GM23338 (cell line): ENCODE measurements at regions not wholly inside any gene's neighbourhood (a gene's known extent, or its start where the extent isn't known, plus 50 kb on each side); places are given as distances from the start of the nearest gene placed in this dataset.

ENCODE experiments used
- ATAC-seq: fragments of 200-7000 bp; cut with Tn5 transposase; 3 replicates; pipeline ENCODE4 v1.9.1; 2020
- DNase-seq: peaks from one replicate; pipeline ENCODE4 v3.0.0-alpha.2; 2015; ENCODE audit warnings: low spot score
- H2AFZ ChIP-seq: fragments of 200-600 bp; sonication (generic); 2 replicates; pipeline ENCODE4 v1.8.0; 2016; ENCODE audit warnings: antibody characterized with exemption, mild to moderate bottlenecking, moderate library complexity
- H3F3A ChIP-seq: fragments of 200-600 bp; sonication (generic); replicated peaks from 2 replicates; pipeline ENCODE4 v1.8.0; 2017; ENCODE audit warnings: antibody characterized with exemption, mixed run types, low read depth
- H3K27ac ChIP-seq: fragments of 200-600 bp; sonication (generic); 2 replicates; pipeline ENCODE4 v1.6.1; 2016; ENCODE audit warnings: low read depth
- H3K27me3 ChIP-seq: fragments of 200-600 bp; sonication (generic); 2 replicates; pipeline ENCODE4 v1.8.0; 2016; ENCODE audit warnings: mild to moderate bottlenecking, mixed run types, moderate library complexity; ENCODE audit not compliant: insufficient read depth
- H3K36me3 ChIP-seq: fragments of 200-600 bp; sonication (generic); 2 replicates; pipeline ENCODE4 v1.8.0; 2016; ENCODE audit warnings: mild to moderate bottlenecking; ENCODE audit not compliant: insufficient read depth
- H3K4me1 ChIP-seq: fragments of 200-600 bp; sonication (generic); 2 replicates; pipeline ENCODE4 v1.8.0; 2016; ENCODE audit warnings: mild to moderate bottlenecking, moderate library complexity; ENCODE audit not compliant: insufficient read depth
- H3K4me2 ChIP-seq: fragments of 200-600 bp; sonication (generic); 2 replicates; pipeline ENCODE4 v1.7.1; 2017; ENCODE audit warnings: mixed run types
- H3K4me3 ChIP-seq: fragments of 200-600 bp; sonication (generic); 2 replicates; pipeline ENCODE4 v1.6.1; 2016; ENCODE audit warnings: mixed run types
- H3K79me2 ChIP-seq: fragments of 200-600 bp; sonication (generic); replicated peaks from 2 replicates; pipeline ENCODE4 v1.8.0; 2017; ENCODE audit warnings: mild to moderate bottlenecking; ENCODE audit not compliant: insufficient read depth
- H3K9me2 ChIP-seq: fragments of 200-600 bp; sonication (generic); 2 replicates; pipeline ENCODE4 v1.8.0; 2017; ENCODE audit not compliant: insufficient read depth
- H4K20me1 ChIP-seq: fragments of 200-600 bp; sonication (generic); replicated peaks from 2 replicates; pipeline ENCODE4 v1.8.0; 2017; ENCODE audit warnings: mild to moderate bottlenecking; ENCODE audit not compliant: insufficient read depth
- H3K27ac Mint-ChIP-seq: 2 replicates; pipeline ENCODE4 v1.8.0; 2020; ENCODE audit warnings: inconsistent platforms, mild to moderate bottlenecking, moderate library complexity, mixed read lengths
- H3K27me3 Mint-ChIP-seq: 3 replicates; pipeline ENCODE4 v1.8.0; 2022; ENCODE audit warnings: low read depth, mild to moderate bottlenecking, moderate library complexity, mixed read lengths, inconsistent platforms; ENCODE audit not compliant: insufficient read depth, poor library complexity
- H3K36me3 Mint-ChIP-seq: 3 replicates; pipeline ENCODE4 v1.8.0; 2021; ENCODE audit warnings: low read depth, mild to moderate bottlenecking, inconsistent platforms, moderate library complexity, mixed read lengths
- H3K4me1 Mint-ChIP-seq: 3 replicates; pipeline ENCODE4 v1.8.0; 2020; ENCODE audit warnings: mild to moderate bottlenecking, inconsistent platforms, mixed read lengths
- H3K4me3 Mint-ChIP-seq: 3 replicates; pipeline ENCODE4 v1.8.0; 2021; ENCODE audit warnings: moderate library complexity, mild to moderate bottlenecking, inconsistent platforms, mixed read lengths
- H3K9me3 Mint-ChIP-seq: 3 replicates; pipeline ENCODE4 v1.8.0; 2020; ENCODE audit warnings: moderate library complexity, mild to moderate bottlenecking, inconsistent platforms, mixed read lengths
- EZH2phosphoT487 ChIP-seq: fragments of 200-600 bp; sonication (generic); IDR thresholded peaks from one replicate; pipeline ENCODE4 v1.8.1; 2018; ENCODE audit warnings: antibody characterized with exemption; ENCODE audit not compliant: unreplicated experiment
- JUNB ChIP-seq: IDR thresholded peaks from one replicate; pipeline ENCODE4 v1.6.1; 2016; ENCODE audit warnings: antibody characterized with exemption; ENCODE audit not compliant: unreplicated experiment
- NANOG ChIP-seq: IDR thresholded peaks from 2 replicates; pipeline ENCODE4 v1.6.1; 2016; ENCODE audit warnings: antibody characterized with exemption, borderline replicate concordance
- POLR2AphosphoS5 ChIP-seq: IDR thresholded peaks from 2 replicates; pipeline ENCODE4 v1.6.1; 2016; ENCODE audit warnings: antibody characterized with exemption, low read depth
- REST ChIP-seq: IDR thresholded peaks from one replicate; pipeline ENCODE4 v1.6.1; 2018; ENCODE audit warnings: antibody characterized with exemption; ENCODE audit not compliant: unreplicated experiment
- ZNF331 ChIP-seq: fragments of 250-450 bp; sonication (Bioruptor Pico); IDR thresholded peaks from 2 replicates; pipeline ENCODE4 v1.5.0; 2020; ENCODE audit warnings: low read depth, mild to moderate bottlenecking, moderate library complexity
- ZNF462 ChIP-seq: fragments of 250-450 bp; sonication (Bioruptor Pico); IDR thresholded peaks from 2 replicates; pipeline ENCODE4 v1.5.0; 2020; ENCODE audit warnings: mild to moderate bottlenecking, moderate library complexity

GRCh38 chr5:167339205-167339604, 952.2 kb upstream of the WWC1 start (continued):
- no peak for TF ChIP-seq ZNF462 (CRISPR knock-in tag)
- no peak for TF ChIP-seq NANOG
- no peak for TF ChIP-seq POLR2AphosphoS5
- TF ChIP-seq EZH2phosphoT487: no peak
- TF ChIP-seq ZNF331 (CRISPR knock-in tag): no peak

GRCh38 chr5:167346461-167346860, 945.0 kb upstream of the WWC1 start:
- TF ChIP-seq REST: no peak
- TF ChIP-seq JUNB: no peak
- no peaks in the 10 kb centered on the region for H3K36me3 ChIP-seq
- H3K27ac ChIP-seq: no peak overlapping the region
- H3K27me3 ChIP-seq: no peaks in the 10 kb centered on the region
- H2AFZ ChIP-seq: peak overlapping the region; percentile 45; the same call in 1 of the 2 replicates
- H3K4me1 Mint-ChIP-seq: no peaks in the 10 kb centered on the region
- H3K4me2 ChIP-seq: no peak overlapping the region
- no peaks in the 10 kb centered on the region for H3K27me3 Mint-ChIP-seq
- DNase-seq (no peak), ATAC-seq (no peak)
- no peaks in the 10 kb centered on the region for H3K9me2 ChIP-seq
- H3K4me3 Mint-ChIP-seq: no peak overlapping the region
- H3K79me2 ChIP-seq: no peaks in the 10 kb centered on the region
- H3K36me3 Mint-ChIP-seq: no peaks in the 10 kb centered on the region
- no peak overlapping the region for H3K27ac Mint-ChIP-seq
- no peaks in the 10 kb centered on the region for H3K9me3 Mint-ChIP-seq
- H3K4me1 ChIP-seq: no peaks in the 10 kb centered on the region
- no peaks in the 10 kb centered on the region for H3F3A ChIP-seq
- H4K20me1 ChIP-seq: no peaks in the 10 kb centered on the region
- no peak overlapping the region for H3K4me3 ChIP-seq
